Brain microvascular endothelial cell (primary cell): ENCODE measurements at regions not wholly inside any gene's neighbourhood (a gene's known extent, or its start where the extent isn't known, plus 50 kb on each side); places are given as distances from the start of the nearest gene placed in this dataset.

Experiments used
- DNase-seq: peaks from one replicate; pipeline ENCODE4 v3.0.0-alpha.2; 2020
- H3K27ac ChIP-seq: fragments of 250-450 bp; sonication (Bioruptor Pico); 2 replicates; pipeline ENCODE4 v1.5.1; 2020; ENCODE audit warnings: mild to moderate bottlenecking, moderate library complexity
- H3K27me3 ChIP-seq: fragments of 250-450 bp; sonication (Bioruptor Pico); replicated peaks from 2 replicates; pipeline ENCODE4 v1.5.1; 2020; ENCODE audit warnings: mild to moderate bottlenecking
- H3K36me3 ChIP-seq: fragments of 250-450 bp; sonication (Bioruptor Pico); replicated peaks from 2 replicates; pipeline ENCODE4 v1.5.1; 2020; ENCODE audit warnings: mild to moderate bottlenecking
- H3K4me3 ChIP-seq: 2 replicates; pipeline ENCODE4 v1.5.1; 2011; ENCODE audit warnings: low read depth, mild to moderate bottlenecking, control low read depth, low read length, moderate library complexity
- in situ Hi-C: cut with HindIII; loops from 2 replicates; pipeline ENCODE4 v1.10.0; 2017; ENCODE audit warnings: low sequenced_read_pairs, low pct_ligation_motif_present
- TF ChIP-seq, protein P1 (sequence below): IDR thresholded peaks from 2 replicates; pipeline ENCODE4 v1.5.1; 2011; ENCODE audit warnings: low read depth, mild to moderate bottlenecking, moderate library complexity, low read length, control low read depth, inconsistent platforms; ENCODE audit errors: missing control alignments

DNA sequence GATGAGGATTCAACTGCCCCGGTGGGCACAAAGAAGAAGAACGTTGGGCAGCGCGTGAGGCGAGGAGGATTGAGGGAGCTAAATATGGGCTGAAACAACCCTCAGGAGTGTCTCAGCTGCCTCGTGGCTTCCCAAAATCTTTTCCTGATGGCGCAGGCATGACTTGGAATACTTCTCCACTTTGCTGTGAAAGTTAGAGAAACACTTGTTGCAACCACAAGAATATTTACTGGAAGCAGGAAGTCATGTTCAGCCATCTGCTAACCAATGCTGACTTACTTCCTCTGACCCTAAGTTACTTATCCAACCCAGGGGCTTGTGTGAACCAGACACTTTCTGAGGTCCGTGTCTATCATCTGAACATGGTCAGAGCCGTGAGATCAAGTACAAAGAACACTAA is 148.8 kb downstream of the ARL4C start:
- Histone ChIP-seq H3K4me3 (no peak overlapping the region), H3K36me3 (no peaks in the 10 kb centered on the region), H3K27me3 (no peaks in the 10 kb centered on the region), H3K27ac (no peak overlapping the region)
- in situ Hi-C loops = no loop called here
- TF ChIP-seq, protein P1, sequence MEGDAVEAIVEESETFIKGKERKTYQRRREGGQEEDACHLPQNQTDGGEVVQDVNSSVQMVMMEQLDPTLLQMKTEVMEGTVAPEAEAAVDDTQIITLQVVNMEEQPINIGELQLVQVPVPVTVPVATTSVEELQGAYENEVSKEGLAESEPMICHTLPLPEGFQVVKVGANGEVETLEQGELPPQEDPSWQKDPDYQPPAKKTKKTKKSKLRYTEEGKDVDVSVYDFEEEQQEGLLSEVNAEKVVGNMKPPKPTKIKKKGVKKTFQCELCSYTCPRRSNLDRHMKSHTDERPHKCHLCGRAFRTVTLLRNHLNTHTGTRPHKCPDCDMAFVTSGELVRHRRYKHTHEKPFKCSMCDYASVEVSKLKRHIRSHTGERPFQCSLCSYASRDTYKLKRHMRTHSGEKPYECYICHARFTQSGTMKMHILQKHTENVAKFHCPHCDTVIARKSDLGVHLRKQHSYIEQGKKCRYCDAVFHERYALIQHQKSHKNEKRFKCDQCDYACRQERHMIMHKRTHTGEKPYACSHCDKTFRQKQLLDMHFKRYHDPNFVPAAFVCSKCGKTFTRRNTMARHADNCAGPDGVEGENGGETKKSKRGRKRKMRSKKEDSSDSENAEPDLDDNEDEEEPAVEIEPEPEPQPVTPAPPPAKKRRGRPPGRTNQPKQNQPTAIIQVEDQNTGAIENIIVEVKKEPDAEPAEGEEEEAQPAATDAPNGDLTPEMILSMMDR = no peak
- DNase-seq = no peak

DNA sequence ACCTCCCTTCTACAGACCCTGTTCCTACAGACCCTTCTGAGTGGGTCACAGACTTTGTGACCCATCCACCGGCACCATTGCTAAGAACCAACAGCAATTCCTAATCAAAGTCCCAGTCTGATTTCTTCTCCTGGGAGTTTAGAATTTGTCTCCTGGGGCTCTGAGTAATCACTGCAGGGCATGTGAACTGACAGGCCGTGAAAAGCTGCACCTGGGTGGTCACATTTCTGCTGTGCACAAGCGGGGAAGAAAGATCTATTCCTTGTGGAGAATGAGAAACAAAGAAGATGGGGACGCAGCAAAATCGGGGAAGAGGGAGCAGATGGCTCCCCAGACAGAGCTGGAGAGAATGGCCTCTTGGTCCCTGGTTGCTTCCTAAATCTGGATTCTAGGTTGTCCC is 151.0 kb downstream of the ARL4C start:
- no peak for DNase-seq

DNA sequence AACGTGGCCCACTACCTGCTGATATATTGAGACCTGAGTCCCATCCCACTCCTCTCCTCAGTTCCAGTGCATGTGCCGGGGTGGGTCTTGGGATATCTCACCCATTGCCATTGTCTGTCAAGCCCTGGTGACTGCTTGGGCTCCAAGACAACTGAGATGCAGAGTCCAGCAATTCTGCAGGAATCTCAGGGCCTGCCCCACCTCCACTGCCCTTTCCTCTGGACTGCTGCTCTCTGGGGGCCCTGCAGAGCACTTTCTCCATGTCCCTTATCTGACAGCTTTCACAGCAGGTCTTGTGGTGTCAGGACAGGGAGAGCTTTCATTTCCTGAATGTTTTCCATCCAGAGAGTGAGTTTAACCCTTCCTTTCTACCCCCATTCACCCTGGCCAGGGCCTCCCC is 152.9 kb downstream of the ARL4C start:
- TF ChIP-seq, protein P1 = no peak
- Histone ChIP-seq H3K36me3 (no peaks in the 10 kb centered on the region), H3K27ac (no peak overlapping the region), H3K4me3 (no peak overlapping the region), H3K27me3 (no peaks in the 10 kb centered on the region)
- no peak for DNase-seq
- in situ Hi-C loops = no loop called here

More for the DNA sequence above, 151.0 kb downstream of the ARL4C start:
- Histone ChIP-seq H3K4me3 (no peak overlapping the region), H3K27ac (no peak overlapping the region), H3K36me3 (no peaks in the 10 kb centered on the region), H3K27me3 (no peaks in the 10 kb centered on the region)
- in situ Hi-C loops = no loop called here
- TF ChIP-seq, protein P1 = no peak

DNA sequence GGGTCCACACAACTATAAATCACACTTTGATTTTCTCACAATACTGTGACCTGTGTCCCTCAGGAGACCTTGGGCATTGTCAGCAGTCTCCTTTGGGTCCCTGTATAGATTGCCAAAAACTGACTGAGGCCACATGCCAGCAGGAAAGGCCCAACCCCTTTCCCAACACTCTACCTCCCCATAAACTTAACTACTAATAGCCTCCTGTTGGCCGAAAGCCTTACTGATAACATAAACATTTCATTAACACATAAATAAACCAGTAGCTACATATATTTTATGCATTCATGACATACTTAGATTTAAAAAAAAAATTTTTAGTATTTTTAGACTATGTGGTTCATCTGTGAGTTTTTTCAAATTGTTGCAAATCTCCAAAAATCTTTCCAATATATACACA is 153.5 kb downstream of the ARL4C start:
- H3K4me3 ChIP-seq = no peak overlapping the region
- no peaks in the 10 kb centered on the region for H3K36me3 ChIP-seq
- no peak overlapping the region for H3K27ac ChIP-seq
- in situ Hi-C loops = no loop called here
- DNase-seq = no peak
- no peaks in the 10 kb centered on the region for H3K27me3 ChIP-seq
- TF ChIP-seq, protein P1 = no peak

DNA sequence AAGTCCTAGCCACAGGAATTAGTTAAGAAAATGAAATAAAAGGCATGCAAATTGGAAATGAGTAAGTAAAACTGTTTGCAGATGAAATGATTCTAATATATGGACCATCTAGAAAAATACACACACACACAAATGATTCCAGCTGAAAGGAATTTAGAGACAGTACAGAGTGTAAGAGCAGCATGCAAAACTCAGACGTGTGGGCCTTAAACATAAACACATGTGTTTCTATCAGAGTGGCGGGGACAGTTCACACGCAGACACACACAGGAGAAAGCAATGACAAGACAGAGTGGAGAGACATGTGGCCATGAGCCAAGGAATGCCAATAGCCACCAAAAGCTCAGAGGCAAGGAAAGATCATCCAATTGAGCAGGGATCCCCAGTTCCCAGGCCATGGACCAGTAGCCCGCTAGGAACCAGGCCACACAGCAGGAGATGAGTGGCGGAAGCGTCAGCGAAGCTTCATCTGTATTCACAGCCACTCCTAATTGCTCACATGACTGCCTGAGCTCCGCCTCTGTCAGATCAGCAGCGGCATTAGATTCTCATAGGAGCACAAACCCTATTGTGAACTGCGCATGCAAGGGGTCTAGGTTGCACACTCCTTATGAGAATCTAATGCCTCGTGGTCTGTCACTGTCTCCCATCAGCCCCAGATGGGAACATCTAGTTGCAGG is 155.4 kb downstream of the ARL4C start:
- Histone ChIP-seq H3K27me3 (no peaks in the 10 kb centered on the region), H3K4me3 (no peak overlapping the region), H3K36me3 (no peaks in the 10 kb centered on the region), H3K27ac (no peak overlapping the region)
- no peak for DNase-seq
- in situ Hi-C loops = no loop called here
- TF ChIP-seq, protein P1 = no peak

DNA sequence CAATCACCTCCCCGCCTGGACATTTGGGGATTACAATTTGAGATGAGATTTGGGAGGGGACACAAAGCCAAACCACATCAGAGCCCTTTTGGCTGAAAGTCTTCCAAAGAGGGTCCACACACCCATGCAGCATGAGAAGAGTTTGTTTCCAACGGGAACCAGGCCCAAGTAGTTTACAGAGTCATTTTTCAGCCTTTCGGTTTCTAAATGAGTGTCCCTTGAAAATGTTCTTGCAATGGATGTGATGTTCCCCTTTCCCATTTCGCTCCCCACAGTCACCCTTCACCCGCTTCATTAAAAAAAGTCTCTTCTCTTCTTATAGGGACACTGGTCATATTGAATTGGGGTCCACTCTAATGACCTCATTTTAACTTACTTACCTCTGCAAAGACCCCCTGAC is 157.4 kb downstream of the ARL4C start:
- no peaks in the 10 kb centered on the region for H3K36me3 ChIP-seq
- no peak overlapping the region for H3K4me3 ChIP-seq
- TF ChIP-seq, protein P1 = no peak
- no peak for DNase-seq
- H3K27me3 ChIP-seq = no peaks in the 10 kb centered on the region
- in situ Hi-C loops = no loop called here
- H3K27ac ChIP-seq = no peak overlapping the region
